GM10248 (cell line): ENCODE measurements at regions not wholly inside any gene's neighbourhood (a gene's known extent, or its start where the extent isn't known, plus 50 kb on each side); places are given as distances from the start of the nearest gene placed in this dataset.
"Not testable (repeated sequence)": the region's sequence is repeated elsewhere in the genome, so short reads cannot be mapped to it uniquely, and the experiment has no call there.

ENCODE experiments used
- CTCF ChIA-PET: fragments of 300-600 bp; sonication (Branson Sonifier 250); formaldehyde crosslinking; extraction: SDS; loops from one replicate; lab custom pipeline; 2021; ENCODE audit warnings: antibody characterized with exemption; lab: Yijun Ruan, JAX
- POLR2A ChIA-PET: fragments of 350-650 bp; sonication (Branson Sonifier 250); formaldehyde crosslinking; extraction: SDS; loops from one replicate; lab custom pipeline; 2020; ENCODE audit warnings: antibody characterized with exemption; lab: Yijun Ruan, JAX
- DNase-seq: peaks from one replicate; pipeline ENCODE4 v3.0.0; 2012; ENCODE audit errors: extremely low spot score
- CTCF ChIP-seq: IDR thresholded peaks from 2 replicates; pipeline ENCODE4 v1.5.1; 2012; ENCODE audit warnings: mild to moderate bottlenecking, low read depth; ENCODE audit errors: extremely low read depth, missing control alignments, control extremely low read depth

DNA sequence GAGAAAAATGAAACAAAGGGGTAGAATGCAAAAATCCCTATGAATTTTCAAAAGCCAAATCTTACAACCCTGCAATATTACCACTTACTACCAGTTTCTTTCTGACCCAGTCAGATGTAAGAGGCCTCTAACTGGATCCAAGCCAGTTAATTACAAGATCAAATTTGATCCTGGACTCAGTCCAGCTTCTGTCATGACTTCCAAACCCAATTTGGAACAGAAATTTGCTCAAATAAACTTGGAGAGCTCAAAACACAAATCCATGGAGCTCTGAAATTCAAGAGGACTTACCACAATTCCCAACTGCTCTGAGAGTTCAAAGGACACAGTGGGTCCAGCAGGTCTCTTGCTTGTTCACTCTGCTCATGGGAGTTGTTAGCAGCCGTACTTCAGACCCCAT, 1271.7 kb upstream of the SLC39A10 start:
- DNase-seq = no peak
- no peak for TF ChIP-seq CTCF
- POLR2A ChIA-PET = no interaction called here
- CTCF ChIA-PET = interaction anchor here (1.4 to 1.7 kb wide), 2 partner anchors 12 to 20 kb away, joined by 3 to 4 read pairs; no protein-coding TSS in a partner anchor

DNA sequence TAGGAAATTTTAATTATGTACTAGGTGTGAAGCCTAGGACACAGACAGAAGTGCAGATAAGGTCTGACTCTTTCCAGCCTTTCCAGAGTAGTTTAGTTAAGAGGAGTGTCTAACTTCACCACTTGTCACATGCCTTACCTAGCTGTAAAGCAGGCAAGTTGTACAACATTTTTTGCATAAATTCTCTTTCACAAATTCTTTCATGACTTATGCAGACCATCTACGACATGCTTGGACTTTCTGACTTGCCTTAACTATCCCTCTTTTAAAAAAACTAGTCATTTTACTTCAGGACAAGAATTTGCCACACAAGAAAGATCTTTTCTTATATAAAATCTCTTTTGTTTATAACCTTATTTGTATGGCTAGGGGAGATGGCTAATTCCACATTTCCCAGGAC, 1273.6 kb upstream of the SLC39A10 start:
- no peak for TF ChIP-seq CTCF
- DNase-seq = no peak
- CTCF ChIA-PET = no interaction called here
- POLR2A ChIA-PET = no interaction called here

- DNase-seq = no peak
- POLR2A ChIA-PET = no interaction called here
- CTCF ChIA-PET = no interaction called here
- no peak for TF ChIP-seq CTCF
Measured at GRCh38 chr2:194382221-194382620, 1274.8 kb upstream of the SLC39A10 start.

- ChIA-PET POLR2A (no interaction called here), CTCF (no interaction called here)
- TF ChIP-seq CTCF = no peak
- DNase-seq = no peak
Measured at GRCh38 chr2:194380011-194380410, 1277.0 kb upstream of the SLC39A10 start.

DNA sequence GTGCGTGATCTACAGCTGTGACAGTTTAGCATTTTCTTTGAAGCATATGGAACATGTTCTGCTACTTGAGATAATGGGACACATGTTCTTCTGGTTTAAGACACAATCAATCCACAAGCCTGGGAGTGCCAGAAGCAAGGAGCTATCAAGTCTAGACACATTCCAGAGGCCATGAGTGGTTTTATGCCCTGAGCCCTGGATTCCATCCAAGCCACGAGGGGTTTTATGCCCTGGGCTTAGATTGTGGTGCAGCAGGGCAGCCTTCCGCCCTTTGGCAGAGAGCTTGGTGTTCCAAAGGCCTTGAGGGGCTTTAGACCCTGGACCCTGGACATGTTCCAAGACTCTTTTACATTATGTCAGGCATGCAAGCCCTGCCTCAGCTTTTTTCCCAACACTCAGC, 1289.6 kb upstream of the SLC39A10 start:
- CTCF ChIA-PET, POLR2A ChIA-PET: not testable (repeated sequence)

DNA sequence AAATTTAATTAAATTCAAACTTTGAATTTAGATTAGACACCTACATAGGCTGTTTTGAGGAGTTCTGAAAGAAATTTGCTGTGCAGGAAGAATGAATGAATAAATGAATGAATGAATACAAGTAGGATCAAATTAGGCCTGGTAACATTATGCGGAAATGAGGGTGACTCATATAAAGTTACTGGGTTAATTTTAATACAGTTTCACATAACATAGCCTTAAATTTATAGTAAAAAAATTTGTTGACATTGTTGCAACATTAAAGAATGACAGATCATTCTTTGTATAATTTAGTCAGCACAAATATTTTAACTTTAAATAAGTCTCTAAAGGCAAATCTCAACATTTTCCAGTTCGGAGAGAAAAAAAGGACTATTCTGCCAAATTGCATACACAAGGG, 1293.1 kb upstream of the SLC39A10 start:
- POLR2A ChIA-PET = no interaction called here
- no peak for TF ChIP-seq CTCF
- CTCF ChIA-PET = no interaction called here
- DNase-seq = no peak

More for the DNA sequence above, 1289.6 kb upstream of the SLC39A10 start:
- DNase-seq = not testable (repeated sequence)

- ChIA-PET POLR2A (no interaction called here), CTCF (no interaction called here)
- no peak for DNase-seq
- no peak for TF ChIP-seq CTCF
Measured at GRCh38 chr2:194363295-194363694, 1293.7 kb upstream of the SLC39A10 start.
